GM12873 (cell line): ENCODE measurements at regions not wholly inside any gene's neighbourhood (a gene's known extent, or its start where the extent isn't known, plus 50 kb on each side); places are given as distances from the start of the nearest gene placed in this dataset.

Source experiments
- TF ChIP-seq, protein P1 (sequence below): IDR thresholded peaks from 2 replicates; pipeline ENCODE4 v1.5.1; 2012; ENCODE audit warnings: low read depth, mild to moderate bottlenecking, moderate library complexity, low read length, control low read depth; ENCODE audit not compliant: insufficient read depth; ENCODE audit errors: missing control alignments

DNA sequence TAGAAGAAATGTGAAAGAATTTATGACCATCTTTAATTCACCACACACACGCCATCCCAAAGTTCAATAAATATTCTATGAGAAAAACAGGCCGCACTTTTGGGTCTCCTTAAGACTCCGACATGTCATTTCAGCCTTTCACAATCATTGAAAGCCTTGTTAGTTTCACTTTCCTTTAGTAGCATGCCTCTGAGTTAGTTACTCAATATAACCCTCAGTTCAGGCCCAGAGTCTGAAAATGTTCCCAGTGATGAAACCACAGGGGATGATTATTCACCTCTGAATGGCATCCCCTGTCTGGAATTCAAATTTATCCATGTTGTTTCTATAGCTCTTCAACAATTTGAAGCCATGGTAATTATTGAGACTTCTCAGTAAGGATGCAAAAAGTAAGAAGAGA, 278.1 kb upstream of the NRP1 start:
- TF ChIP-seq, protein P1, sequence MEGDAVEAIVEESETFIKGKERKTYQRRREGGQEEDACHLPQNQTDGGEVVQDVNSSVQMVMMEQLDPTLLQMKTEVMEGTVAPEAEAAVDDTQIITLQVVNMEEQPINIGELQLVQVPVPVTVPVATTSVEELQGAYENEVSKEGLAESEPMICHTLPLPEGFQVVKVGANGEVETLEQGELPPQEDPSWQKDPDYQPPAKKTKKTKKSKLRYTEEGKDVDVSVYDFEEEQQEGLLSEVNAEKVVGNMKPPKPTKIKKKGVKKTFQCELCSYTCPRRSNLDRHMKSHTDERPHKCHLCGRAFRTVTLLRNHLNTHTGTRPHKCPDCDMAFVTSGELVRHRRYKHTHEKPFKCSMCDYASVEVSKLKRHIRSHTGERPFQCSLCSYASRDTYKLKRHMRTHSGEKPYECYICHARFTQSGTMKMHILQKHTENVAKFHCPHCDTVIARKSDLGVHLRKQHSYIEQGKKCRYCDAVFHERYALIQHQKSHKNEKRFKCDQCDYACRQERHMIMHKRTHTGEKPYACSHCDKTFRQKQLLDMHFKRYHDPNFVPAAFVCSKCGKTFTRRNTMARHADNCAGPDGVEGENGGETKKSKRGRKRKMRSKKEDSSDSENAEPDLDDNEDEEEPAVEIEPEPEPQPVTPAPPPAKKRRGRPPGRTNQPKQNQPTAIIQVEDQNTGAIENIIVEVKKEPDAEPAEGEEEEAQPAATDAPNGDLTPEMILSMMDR = no peak

DNA sequence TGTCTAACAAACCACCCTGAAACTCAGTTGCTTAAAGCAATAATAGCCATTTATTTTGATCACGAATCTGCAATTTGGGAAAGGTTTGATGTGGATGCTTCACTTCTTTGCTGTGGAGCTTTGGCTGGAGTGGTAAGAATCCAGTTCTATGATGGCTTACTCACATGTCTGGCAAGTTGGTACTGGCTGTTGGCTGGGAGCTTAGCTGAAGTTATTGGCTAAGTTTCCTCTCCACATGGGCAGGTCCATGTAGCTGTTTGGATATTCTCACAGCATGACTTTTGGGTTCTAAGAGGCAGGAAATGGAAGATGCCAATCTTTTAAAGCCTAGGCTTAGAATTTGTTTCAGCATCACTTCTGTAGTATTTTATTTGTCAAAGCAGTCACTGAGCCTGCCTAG, 277.6 kb upstream of the NRP1 start:
- TF ChIP-seq, protein P1 = no peak

DNA sequence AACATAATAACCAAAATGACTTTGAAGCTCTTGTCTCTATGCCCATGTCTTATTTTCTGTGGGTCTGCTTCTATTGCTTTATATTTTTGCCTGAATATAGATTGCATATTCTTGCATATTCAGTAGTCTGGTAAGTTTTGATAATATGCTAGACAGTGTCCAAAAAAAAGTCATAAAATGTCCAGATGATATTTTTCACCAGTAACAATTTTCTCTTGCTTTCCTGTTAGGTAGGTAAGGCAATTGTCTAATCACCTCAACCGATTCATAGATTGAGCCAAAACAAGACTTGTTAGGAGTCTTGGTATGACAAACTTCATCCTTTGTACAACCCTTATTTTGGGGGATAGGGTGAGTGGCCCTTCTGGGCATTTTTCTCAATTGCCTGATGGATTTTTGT, 277.0 kb upstream of the NRP1 start:
- TF ChIP-seq, protein P1 = no peak

DNA sequence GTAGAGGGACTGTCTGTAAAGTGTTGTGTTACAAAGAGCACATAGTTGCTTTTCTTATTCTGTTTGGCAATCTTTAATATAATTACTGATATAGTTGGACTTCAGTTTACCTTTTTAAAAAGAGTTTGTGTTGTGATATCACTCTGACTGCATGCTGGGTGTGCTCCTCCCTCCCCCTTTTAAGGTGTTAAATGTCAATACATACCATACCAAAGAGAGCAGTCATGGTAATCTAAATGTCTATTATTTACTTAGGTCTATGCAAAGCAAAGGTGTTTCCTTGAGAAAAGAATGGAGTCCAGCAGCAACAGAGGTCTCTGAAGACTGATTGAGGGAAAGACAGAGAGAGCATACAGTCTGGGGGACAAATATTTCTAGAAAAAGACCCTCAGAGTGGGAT, 275.1 kb upstream of the NRP1 start:
- TF ChIP-seq, protein P1 = no peak

DNA sequence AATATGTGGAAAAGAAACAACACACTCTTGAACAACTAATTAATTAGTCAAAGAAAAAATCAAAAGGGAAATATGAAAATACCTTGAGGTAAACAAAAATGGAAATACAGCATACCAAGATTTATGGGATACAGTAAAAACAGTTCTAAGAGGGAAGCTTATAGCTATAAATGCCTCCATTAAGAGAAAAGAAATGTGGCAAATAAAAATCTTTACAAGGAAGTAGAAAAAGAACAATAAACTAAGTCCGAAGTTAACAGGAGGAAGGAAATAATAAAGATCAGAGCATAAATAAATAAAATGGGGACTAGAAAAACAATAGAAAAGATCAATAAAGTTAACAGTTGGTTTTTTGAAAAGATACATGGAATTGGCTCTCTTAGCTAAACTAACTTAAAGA, 267.8 kb upstream of the NRP1 start:
- TF ChIP-seq, protein P1 = no peak

DNA sequence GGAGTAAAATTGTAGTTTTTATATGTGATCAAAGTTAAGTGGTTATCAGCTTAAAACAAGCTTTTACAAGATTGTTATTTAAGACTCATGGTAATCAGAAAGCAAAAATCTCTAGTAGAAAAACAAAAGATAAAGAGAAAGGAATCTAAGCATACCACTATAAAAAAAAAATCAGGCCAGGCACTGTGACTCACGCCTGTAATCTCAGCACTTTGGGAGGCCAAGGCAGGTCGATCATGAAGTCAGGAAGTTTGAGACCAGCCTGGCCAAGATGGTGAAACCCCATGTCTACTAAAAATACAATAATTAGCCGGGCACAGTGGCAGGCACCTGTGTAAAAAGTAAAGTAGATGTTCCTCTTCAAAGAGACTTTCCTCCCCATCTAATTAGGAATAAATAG, 265.9 kb upstream of the NRP1 start:
- TF ChIP-seq, protein P1 = no peak

DNA sequence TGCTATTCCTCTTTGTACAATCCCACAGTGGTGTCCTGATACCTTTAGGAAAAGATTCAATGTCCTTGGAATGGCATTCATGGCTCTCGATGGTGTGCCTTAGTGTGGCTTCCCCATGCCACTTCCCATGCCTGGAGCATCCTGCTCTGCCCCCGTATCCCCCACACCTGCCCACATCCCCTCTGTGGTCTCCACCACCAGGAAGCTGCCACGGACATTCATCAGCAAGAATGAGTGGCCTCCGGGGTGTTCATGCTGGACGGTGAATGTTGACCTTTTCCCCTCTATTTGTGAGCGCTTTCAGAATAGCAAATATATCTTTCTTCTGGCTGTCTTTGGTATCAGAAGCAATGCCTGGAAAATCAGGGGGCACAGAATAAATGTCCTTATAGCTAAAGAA, 262.0 kb upstream of the NRP1 start:
- TF ChIP-seq, protein P1 = no peak
